Thyroid gland (tissue), 4 donors: ENCODE measurements at regions not wholly inside any gene's neighbourhood (a gene's known extent, or its start where the extent isn't known, plus 50 kb on each side); places are given as distances from the start of the nearest gene placed in this dataset.

ENCODE experiments used
- CTCF ChIP-seq, 6 experiments: fragments of 200-600 bp in 3 of 6; fragments of 450-650 bp in 3 of 6; sonication (generic) in 3 of 6; IDR thresholded peaks; one replicate each; pipeline ENCODE4 v1.5.1; 2016 to 2019; ENCODE audit warnings: antibody characterized with exemption in 6 of 6, mild to moderate bottlenecking in 2 of 6, inconsistent platforms in 1 of 6, moderate library complexity in 1 of 6
- POLR2A ChIP-seq, 2 donors: fragments of 450-650 bp; IDR thresholded peaks; one replicate each; pipeline ENCODE4 v1.6.1; 2017; ENCODE audit warnings: antibody characterized with exemption in 2 of 2, mild to moderate bottlenecking in 2 of 2, moderate library complexity in 1 of 2

GRCh38 chr14:56352999-56353398 lies 226.6 kb upstream of the TMEM260 start:
- TF ChIP-seq CTCF (IDR thresholded peaks at IDR 0.05): no peak
- no peak for TF ChIP-seq POLR2A (IDR thresholded peaks at IDR 0.05)
